HG02970 (cell line): ENCODE measurements at regions not wholly inside any gene's neighbourhood (a gene's known extent, or its start where the extent isn't known, plus 50 kb on each side); places are given as distances from the start of the nearest gene placed in this dataset.

Experiments
- ATAC-seq: cut with Tn5 transposase; IDR thresholded peaks from one replicate; pipeline ENCODE4 v1.9.1; 2021; ENCODE audit warnings: mild to moderate bottlenecking, moderate library complexity, moderate number of reproducible peaks; ENCODE audit not compliant: unreplicated experiment, low FRiP score

GRCh38 chr5:2012885-2013284, 130.2 kb upstream of the IRX4 start:
- ATAC-seq, result no peak

GRCh38 chr5:2011481-2012411, 129.0 kb upstream of the IRX4 start:
- no peak for ATAC-seq

- no peak for ATAC-seq
These were observed 128.2 kb upstream of the IRX4 start for GRCh38 chr5:2010940-2011339.

- ATAC-seq, result no peak
These were observed 127.5 kb upstream of the IRX4 start for GRCh38 chr5:2009986-2010914.

GRCh38 chr5:2008851-2009629, 126.3 kb upstream of the IRX4 start:
- ATAC-seq, result no peak

- ATAC-seq, result no peak
These were observed 125.3 kb upstream of the IRX4 start for GRCh38 chr5:2007878-2008501.

- no peak for ATAC-seq
These were observed 124.8 kb upstream of the IRX4 start for GRCh38 chr5:2007496-2007877.

GRCh38 chr5:2006971-2007291, 124.2 kb upstream of the IRX4 start:
- no peak for ATAC-seq

- no peak for ATAC-seq
These were observed 123.7 kb upstream of the IRX4 start for GRCh38 chr5:2006193-2006970.

GRCh38 chr5:2005101-2006041, 122.6 kb upstream of the IRX4 start:
- ATAC-seq, result no peak

- no peak for ATAC-seq
These were observed 121.1 kb upstream of the IRX4 start for GRCh38 chr5:2003690-2004365.

GRCh38 chr5:2003206-2003605, 120.5 kb upstream of the IRX4 start:
- no peak for ATAC-seq

GRCh38 chr5:2001300-2001699, 118.6 kb upstream of the IRX4 start:
- no peak for ATAC-seq

- ATAC-seq, result no peak
These were observed 117.9 kb upstream of the IRX4 start for GRCh38 chr5:2000591-2000990.

GRCh38 chr5:1999794-2000193, 117.1 kb upstream of the IRX4 start:
- no peak for ATAC-seq

- ATAC-seq, result no peak
These were observed 116.1 kb upstream of the IRX4 start for GRCh38 chr5:1998716-1999317.

- ATAC-seq, result no peak
These were observed 115.6 kb upstream of the IRX4 start for GRCh38 chr5:1998348-1998669.
